ES-I3 (cell line): ENCODE measurements at regions not wholly inside any gene's neighbourhood (a gene's known extent, or its start where the extent isn't known, plus 50 kb on each side); places are given as distances from the start of the nearest gene placed in this dataset.
"Not testable (repeated sequence)": the region's sequence is repeated elsewhere in the genome, so short reads cannot be mapped to it uniquely, and the experiment has no call there.

Experiments
- H3K36me3 ChIP-seq: 2 replicates; pipeline ENCODE4 v1.6.1; 2013; ENCODE audit warnings: mild to moderate bottlenecking, low read length, control low read depth, moderate library complexity; ENCODE audit not compliant: insufficient read depth
- H3K4me1 ChIP-seq: 2 replicates; pipeline ENCODE4 v1.6.1; 2013; ENCODE audit warnings: mild to moderate bottlenecking, control low read depth, low read length; ENCODE audit not compliant: insufficient read depth
- H3K9ac ChIP-seq: 2 replicates; pipeline ENCODE4 v1.6.1; 2013; ENCODE audit warnings: low read depth, mild to moderate bottlenecking, low read length, moderate library complexity
- H3K9me3 ChIP-seq: 2 replicates; pipeline ENCODE4 v1.6.1; 2013; ENCODE audit warnings: mild to moderate bottlenecking, low read length, moderate library complexity; ENCODE audit not compliant: control insufficient read depth, insufficient read depth

GRCh38 chr12:30169839-30170591 lies 386.3 kb upstream of the TMTC1 start:
- H3K9me3 ChIP-seq = no peaks in the 10 kb centered on the region
- H3K4me1 ChIP-seq = no peaks in the 10 kb centered on the region
- H3K36me3 ChIP-seq = no peaks in the 10 kb centered on the region
- H3K9ac ChIP-seq = peak overlapping the region; percentile 58; the same call in 1 of the 2 replicates

GRCh38 chr12:30166006-30166795 lies 382.5 kb upstream of the TMTC1 start:
- H3K36me3 ChIP-seq = no peaks in the 10 kb centered on the region
- H3K9ac ChIP-seq = no peak overlapping the region
- H3K4me1 ChIP-seq = no peaks in the 10 kb centered on the region
- no peaks in the 10 kb centered on the region for H3K9me3 ChIP-seq

- Histone ChIP-seq H3K36me3 (no peaks in the 10 kb centered on the region), H3K4me1 (no peaks in the 10 kb centered on the region), H3K9ac (no peak overlapping the region), H3K9me3 (no peaks in the 10 kb centered on the region; the same call in 1 of the 2 replicates)
Measured at GRCh38 chr12:30164382-30165318, 380.9 kb upstream of the TMTC1 start.

GRCh38 chr12:30156833-30157232 lies 373.1 kb upstream of the TMTC1 start:
- not testable (repeated sequence) for H3K36me3 ChIP-seq, H3K9ac ChIP-seq, H3K4me1 ChIP-seq, H3K9me3 ChIP-seq

GRCh38 chr12:30155001-30155730 lies 371.4 kb upstream of the TMTC1 start:
- no peak overlapping the region for H3K9ac ChIP-seq
- peaks cover 6% of the 10 kb centered on the region; the same call in 1 of the 2 replicates for H3K9me3 ChIP-seq
- H3K36me3 ChIP-seq = no peaks in the 10 kb centered on the region
- no peaks in the 10 kb centered on the region for H3K4me1 ChIP-seq

GRCh38 chr12:30153981-30154380 lies 370.2 kb upstream of the TMTC1 start:
- no peak overlapping the region for H3K9ac ChIP-seq
- H3K4me1 ChIP-seq = no peaks in the 10 kb centered on the region
- H3K36me3 ChIP-seq = no peaks in the 10 kb centered on the region
- H3K9me3 ChIP-seq = peaks cover 6% of the 10 kb centered on the region; the same call in 1 of the 2 replicates

- H3K9ac ChIP-seq = no peak overlapping the region
Measured at GRCh38 chr12:30152705-30153104, 369.0 kb upstream of the TMTC1 start.

GRCh38 chr12:30151831-30152230 lies 368.1 kb upstream of the TMTC1 start:
- no peaks in the 10 kb centered on the region for H3K4me1 ChIP-seq
- no peaks in the 10 kb centered on the region for H3K36me3 ChIP-seq
- peaks cover 6% of the 10 kb centered on the region; the same call in 1 of the 2 replicates for H3K9me3 ChIP-seq
- H3K9ac ChIP-seq = no peak overlapping the region

More at GRCh38 chr12:30152705-30153104, 369.0 kb upstream of the TMTC1 start:
- Histone ChIP-seq H3K9me3 (peaks cover 6% of the 10 kb centered on the region; the same call in 1 of the 2 replicates), H3K36me3 (no peaks in the 10 kb centered on the region), H3K4me1 (no peaks in the 10 kb centered on the region)

GRCh38 chr12:30146561-30146960 lies 362.8 kb upstream of the TMTC1 start:
- no peaks in the 10 kb centered on the region for H3K4me1 ChIP-seq
- H3K9me3 ChIP-seq = no peaks in the 10 kb centered on the region
- no peaks in the 10 kb centered on the region for H3K36me3 ChIP-seq

GRCh38 chr12:30145684-30146032 lies 361.9 kb upstream of the TMTC1 start:
- no peaks in the 10 kb centered on the region for H3K4me1 ChIP-seq
- H3K9ac ChIP-seq = no peak overlapping the region
- H3K9me3 ChIP-seq = no peaks in the 10 kb centered on the region
- H3K36me3 ChIP-seq = no peaks in the 10 kb centered on the region

More at GRCh38 chr12:30146561-30146960, 362.8 kb upstream of the TMTC1 start:
- H3K9ac ChIP-seq = no peak overlapping the region

GRCh38 chr12:30144777-30145683 lies 361.3 kb upstream of the TMTC1 start:
- no peaks in the 10 kb centered on the region for H3K4me1 ChIP-seq
- H3K9me3 ChIP-seq = no peaks in the 10 kb centered on the region
- no peaks in the 10 kb centered on the region for H3K36me3 ChIP-seq
- H3K9ac ChIP-seq = no peak overlapping the region

GRCh38 chr12:30142301-30142700 lies 358.6 kb upstream of the TMTC1 start:
- H3K9ac ChIP-seq = no peak overlapping the region
- H3K4me1 ChIP-seq = no peaks in the 10 kb centered on the region
- H3K36me3 ChIP-seq = no peaks in the 10 kb centered on the region
- no peaks in the 10 kb centered on the region for H3K9me3 ChIP-seq

- no peak overlapping the region for H3K9ac ChIP-seq
- H3K36me3 ChIP-seq = no peaks in the 10 kb centered on the region
- H3K4me1 ChIP-seq = no peaks in the 10 kb centered on the region
- H3K9me3 ChIP-seq = no peaks in the 10 kb centered on the region
Measured at GRCh38 chr12:30138483-30138882, 354.7 kb upstream of the TMTC1 start.
